Neural cell (in vitro differentiated cells): ENCODE measurements at regions not wholly inside any gene's neighbourhood (a gene's known extent, or its start where the extent isn't known, plus 50 kb on each side); places are given as distances from the start of the nearest gene placed in this dataset.

Experiments
- H2AFZ ChIP-seq: fragments of 200-600, 300-800 bp; sonication (generic), shearing (Covaris generic); 2 replicates; pipeline ENCODE4 v1.6.0; 2014; ENCODE audit warnings: low read depth, mild to moderate bottlenecking, antibody characterized with exemption, low read length, moderate library complexity
- H3F3A ChIP-seq: fragments of 200-600 bp; shearing (Covaris generic); 2 replicates; pipeline ENCODE4 v1.6.1; 2016; ENCODE audit warnings: mild to moderate bottlenecking, moderate library complexity, mixed read lengths, antibody characterized with exemption, low read length; ENCODE audit not compliant: insufficient read depth, poor library complexity, severe bottlenecking
- H3K27ac ChIP-seq: fragments of 200-600, 300-800 bp; sonication (generic), shearing (Covaris generic); 2 replicates; pipeline ENCODE4 v1.5.1; 2014; ENCODE audit warnings: mild to moderate bottlenecking, low read length, moderate library complexity
- H3K27me3 ChIP-seq: fragments of 300-800, 200-600 bp; sonication (generic), shearing (Covaris generic); 2 replicates; pipeline ENCODE4 v1.6.0; 2014; ENCODE audit warnings: mild to moderate bottlenecking, low read depth, low read length, moderate library complexity; ENCODE audit not compliant: insufficient read depth
- H3K36me3 ChIP-seq: fragments of 300-800, 200-600 bp; sonication (generic), shearing (Covaris generic); 2 replicates; pipeline ENCODE4 v1.5.1; 2014; ENCODE audit warnings: mild to moderate bottlenecking, antibody characterized with exemption, low read length, moderate library complexity; ENCODE audit not compliant: insufficient read depth
- H3K4me2 ChIP-seq: fragments of 300-800, 200-600 bp; sonication (generic), shearing (Covaris generic); 2 replicates; pipeline ENCODE4 v1.6.0; 2014; ENCODE audit warnings: mild to moderate bottlenecking, low read length
- H3K4me3 ChIP-seq: fragments of 300-800, 200-600 bp; sonication (generic), shearing (Covaris generic); 2 replicates; pipeline ENCODE4 v1.5.1; 2014; ENCODE audit warnings: mild to moderate bottlenecking, low read length, moderate library complexity
- H3K79me2 ChIP-seq: fragments of 200-600 bp; shearing (Covaris generic); replicated peaks from 2 replicates; pipeline ENCODE4 v1.6.0; 2014; ENCODE audit warnings: mild to moderate bottlenecking, low read length, moderate library complexity; ENCODE audit not compliant: insufficient read depth
- H3K9ac ChIP-seq: fragments of 300-800, 200-600 bp; sonication (generic), shearing (Covaris generic); 2 replicates; pipeline ENCODE4 v1.6.1; 2016; ENCODE audit warnings: mild to moderate bottlenecking, low read length, mixed read lengths
- H3K9me2 ChIP-seq: fragments of 200-600 bp; shearing (Covaris generic); 2 replicates; pipeline ENCODE4 v1.6.1; 2016; ENCODE audit warnings: mild to moderate bottlenecking, low read length, mixed read lengths; ENCODE audit not compliant: insufficient read depth
- H3K9me3 ChIP-seq: fragments of 200-600, 300-800 bp; sonication (generic), shearing (Covaris generic); 2 replicates; pipeline ENCODE4 v1.6.1; 2016; ENCODE audit warnings: mild to moderate bottlenecking, mixed run types, low read length, moderate library complexity, mixed read lengths
- H4K20me1 ChIP-seq: fragments of 200-600 bp; shearing (Covaris generic); 2 replicates; pipeline ENCODE4 v1.6.1; 2016; ENCODE audit warnings: mild to moderate bottlenecking, mixed run types; ENCODE audit not compliant: insufficient read depth
- CTCF ChIP-seq: fragments of 450-650 bp; IDR thresholded peaks from 2 replicates; pipeline ENCODE4 v1.5.1; 2014; ENCODE audit warnings: antibody characterized with exemption, mild to moderate bottlenecking, moderate library complexity; ENCODE audit not compliant: poor library complexity, severe bottlenecking
- EP300 ChIP-seq: fragments of 450-650 bp; conservative IDR thresholded peaks from 2 replicates; pipeline ENCODE4 v1.6.1; 2014; ENCODE audit warnings: antibody characterized with exemption, mild to moderate bottlenecking, moderate library complexity; ENCODE audit not compliant: poor library complexity, severe bottlenecking
- MXI1 ChIP-seq: fragments of 450-650 bp; conservative IDR thresholded peaks from 2 replicates; pipeline ENCODE4 v1.6.1; 2014; ENCODE audit warnings: antibody characterized with exemption, mild to moderate bottlenecking; ENCODE audit not compliant: poor library complexity, severe bottlenecking
- POLR2AphosphoS5 ChIP-seq: IDR thresholded peaks from 2 replicates; pipeline ENCODE4 v1.6.1; 2012
- RAD21 ChIP-seq: fragments of 450-650 bp; conservative IDR thresholded peaks from 2 replicates; pipeline ENCODE4 v1.6.1; 2014; ENCODE audit warnings: antibody characterized with exemption, mild to moderate bottlenecking, moderate library complexity
- REST ChIP-seq: IDR thresholded peaks from 2 replicates; pipeline ENCODE4 v1.6.1; 2012; ENCODE audit warnings: borderline replicate concordance
- SMC3 ChIP-seq: fragments of 450-650 bp; conservative IDR thresholded peaks from 2 replicates; pipeline ENCODE4 v1.6.1; 2014; ENCODE audit warnings: antibody characterized with exemption, mild to moderate bottlenecking, moderate library complexity; ENCODE audit not compliant: poor library complexity
- TAF1 ChIP-seq: IDR thresholded peaks from 2 replicates; pipeline ENCODE4 v1.6.1; 2012; ENCODE audit warnings: low read depth

GRCh38 chr1:36537991-36538390, 55.3 kb upstream of the CSF3R start:
- no peaks in the 10 kb centered on the region for H3K36me3 ChIP-seq
- no peak overlapping the region for H3K4me3 ChIP-seq
- no peak overlapping the region for H2AFZ ChIP-seq
- no peaks in the 10 kb centered on the region for H3F3A ChIP-seq
- no peaks in the 10 kb centered on the region for H3K9me3 ChIP-seq
- H3K27ac ChIP-seq: no peak overlapping the region
- no peaks in the 10 kb centered on the region for H3K27me3 ChIP-seq
- no peak overlapping the region for H3K4me2 ChIP-seq
- H3K79me2 ChIP-seq: no peaks in the 10 kb centered on the region
- no peak overlapping the region for H3K9ac ChIP-seq
- H4K20me1 ChIP-seq: no peaks in the 10 kb centered on the region
- no peaks in the 10 kb centered on the region for H3K9me2 ChIP-seq
- TF ChIP-seq RAD21: no peak
- TF ChIP-seq MXI1: no peak
- TF ChIP-seq CTCF: no peak
- TF ChIP-seq TAF1: no peak
- no peak for TF ChIP-seq REST
- no peak for TF ChIP-seq POLR2AphosphoS5
- TF ChIP-seq SMC3: no peak
- TF ChIP-seq EP300: no peak

- H3K9me3 ChIP-seq: no peaks in the 10 kb centered on the region
- H2AFZ ChIP-seq: no peak overlapping the region
- no peak overlapping the region for H3K27ac ChIP-seq
- no peak overlapping the region for H3K4me2 ChIP-seq
- no peaks in the 10 kb centered on the region for H3K27me3 ChIP-seq
- H3K36me3 ChIP-seq: no peaks in the 10 kb centered on the region
- H3K9ac ChIP-seq: no peak overlapping the region
- no peaks in the 10 kb centered on the region for H3K9me2 ChIP-seq
- no peaks in the 10 kb centered on the region for H3K79me2 ChIP-seq
- H3K4me3 ChIP-seq: no peak overlapping the region
- no peak for TF ChIP-seq REST
- H4K20me1 ChIP-seq: no peaks in the 10 kb centered on the region
- no peaks in the 10 kb centered on the region for H3F3A ChIP-seq
These were observed 54.6 kb upstream of the CSF3R start for GRCh38 chr1:36537190-36537768.
